HG03135 (cell line): ENCODE measurements at regions not wholly inside any gene's neighbourhood (a gene's known extent, or its start where the extent isn't known, plus 50 kb on each side); places are given as distances from the start of the nearest gene placed in this dataset.

Experiments
- ATAC-seq: cut with Tn5 transposase; IDR thresholded peaks from one replicate; pipeline ENCODE4 v1.9.1; 2021; ENCODE audit warnings: mild to moderate bottlenecking, moderate library complexity; ENCODE audit not compliant: unreplicated experiment

DNA sequence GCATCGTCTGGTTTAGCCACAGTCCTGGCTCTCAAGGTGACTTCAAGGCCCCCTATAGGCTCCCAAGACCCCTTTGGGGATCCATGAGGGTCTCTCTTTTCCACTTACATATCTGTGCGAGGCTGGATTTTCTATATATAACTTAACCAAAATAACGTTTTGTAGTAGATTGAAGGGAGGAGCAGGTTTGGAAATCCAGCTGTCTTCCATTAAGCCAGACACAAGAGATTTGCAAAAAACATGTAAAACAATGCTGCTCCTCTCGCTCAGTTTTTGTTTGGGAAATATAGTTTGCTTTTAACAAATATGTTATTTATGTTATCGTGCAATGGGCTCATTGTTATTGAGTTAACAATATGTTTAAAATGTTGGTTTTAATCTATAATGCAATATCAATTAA lies 811.2 kb downstream of the TYW1 start:
- ATAC-seq: no peak

GRCh38 chr7:67809586-67809985 lies 813.0 kb downstream of the TYW1 start:
- no peak for ATAC-seq

DNA sequence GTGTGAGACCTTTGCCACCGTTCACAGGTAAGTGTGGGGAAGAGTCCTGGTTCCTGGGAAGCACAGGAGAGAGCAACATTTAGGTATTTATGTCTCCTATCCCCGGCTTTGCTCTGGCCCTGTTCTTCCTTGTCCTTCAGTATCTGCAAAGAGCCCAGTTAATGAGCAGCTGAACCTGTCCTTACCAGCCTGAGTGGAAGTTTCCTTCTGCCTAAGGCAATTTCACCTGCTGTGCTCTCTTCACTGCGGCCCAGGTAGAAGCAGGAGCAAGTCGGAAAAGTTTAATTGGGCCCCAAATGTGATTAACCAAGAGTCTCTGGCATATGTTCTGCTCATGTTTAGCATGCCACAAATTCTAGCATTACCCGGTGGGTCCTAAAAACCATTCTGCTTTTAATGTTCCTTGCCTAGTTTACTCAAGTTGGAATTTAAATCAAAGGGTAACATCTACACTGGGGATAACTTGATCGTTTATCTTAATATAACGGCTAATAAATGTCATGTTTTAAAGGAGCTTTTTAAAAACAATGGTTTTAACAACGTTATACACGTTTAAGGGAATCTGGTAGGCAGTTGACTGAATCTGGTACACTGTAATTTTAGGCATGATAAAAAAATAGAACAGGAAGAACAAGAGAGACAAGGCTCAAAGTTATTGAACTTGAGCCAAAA lies 817.1 kb downstream of the TYW1 start:
- no peak for ATAC-seq

DNA sequence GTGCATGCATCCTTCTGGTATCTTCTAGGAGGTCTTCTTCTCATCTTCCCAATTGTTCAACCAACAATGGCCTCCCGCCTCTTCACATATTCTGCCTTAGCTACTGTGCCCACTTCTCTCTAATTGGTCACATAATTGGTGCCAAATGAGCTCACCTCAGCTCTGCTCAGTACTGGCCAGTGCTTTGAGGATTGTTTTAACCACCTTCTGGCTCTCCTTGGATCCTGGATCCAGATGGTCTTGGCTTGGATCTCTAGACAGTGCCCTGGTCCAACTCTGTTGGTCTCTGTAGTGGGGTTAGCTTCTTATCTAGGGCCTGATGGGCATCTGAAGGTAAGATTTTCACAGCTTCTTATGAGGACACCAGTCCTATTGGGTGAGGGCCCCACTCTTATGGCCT lies 820.8 kb downstream of the TYW1 start:
- ATAC-seq: no peak

DNA sequence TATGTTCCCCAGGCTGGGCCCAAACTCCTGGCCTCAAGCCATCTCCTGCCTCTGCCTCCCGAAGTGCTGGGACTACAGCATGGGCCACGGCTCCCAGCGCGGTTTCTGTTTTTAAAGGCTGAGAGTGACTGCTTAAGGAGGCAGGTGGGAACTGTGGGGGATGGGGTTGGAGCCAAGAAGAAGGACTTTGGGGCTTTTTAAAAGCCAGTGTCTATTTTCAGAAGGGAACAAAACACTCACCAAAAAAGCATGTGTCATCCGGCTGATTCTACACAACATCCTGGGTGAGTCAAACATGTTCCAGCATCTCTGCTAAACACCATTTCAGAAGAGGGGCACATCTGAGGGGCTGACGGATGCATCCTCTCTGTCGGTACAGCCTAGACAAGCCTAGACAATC lies 824.5 kb downstream of the TYW1 start:
- no peak for ATAC-seq

GRCh38 chr7:67823345-67823744 lies 826.7 kb downstream of the TYW1 start:
- ATAC-seq: no peak

GRCh38 chr7:67825356-67825755 lies 828.7 kb downstream of the TYW1 start:
- no peak for ATAC-seq

DNA sequence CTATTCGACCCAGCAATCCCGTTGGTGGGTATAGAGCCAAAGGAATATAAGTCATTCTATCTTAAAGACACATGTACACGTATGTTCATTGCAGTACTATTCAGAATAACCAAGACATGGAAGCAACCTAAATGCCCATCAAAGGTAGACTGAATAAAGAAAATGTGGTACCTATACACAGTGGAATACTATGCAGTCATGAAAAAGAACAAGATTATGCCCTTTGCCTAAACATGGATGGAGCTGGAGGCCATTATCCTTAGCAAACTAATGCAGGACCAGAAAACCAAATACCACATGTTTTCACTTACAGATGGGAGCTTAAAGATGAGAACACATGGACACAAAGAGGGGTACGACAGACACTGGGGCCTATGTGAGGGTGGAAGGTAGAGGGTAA lies 845.3 kb downstream of the TYW1 start:
- ATAC-seq: no peak

- ATAC-seq: no peak
These were observed 845.9 kb downstream of the TYW1 start for GRCh38 chr7:67842571-67842970.

DNA sequence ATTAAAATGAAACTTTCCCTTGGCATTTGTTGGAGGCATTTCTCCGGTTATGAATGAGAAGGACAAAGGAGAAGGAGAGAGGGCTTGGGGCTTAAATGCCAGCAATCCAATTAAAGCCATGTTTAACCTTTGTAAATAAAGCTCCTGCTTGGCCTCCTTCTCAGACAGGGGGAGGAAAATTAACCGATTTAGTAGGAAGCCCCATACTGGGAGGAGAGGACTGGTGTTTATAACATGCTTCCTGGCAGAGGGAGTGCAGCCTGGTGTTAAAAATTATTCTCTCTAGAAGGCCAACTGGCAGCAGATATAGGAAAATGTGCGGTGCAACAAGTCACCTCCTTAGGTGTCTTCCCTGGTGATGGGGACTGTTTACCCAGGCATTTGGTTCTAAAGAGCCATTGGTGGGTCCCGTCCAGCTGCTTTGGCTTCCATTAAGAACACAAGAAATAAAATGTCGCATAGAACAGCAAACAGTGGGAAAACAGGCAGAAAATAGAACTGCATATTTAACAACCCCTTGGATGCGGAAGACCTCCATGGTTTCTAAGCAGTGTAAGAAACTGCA lies 846.5 kb downstream of the TYW1 start:
- ATAC-seq: no peak

DNA sequence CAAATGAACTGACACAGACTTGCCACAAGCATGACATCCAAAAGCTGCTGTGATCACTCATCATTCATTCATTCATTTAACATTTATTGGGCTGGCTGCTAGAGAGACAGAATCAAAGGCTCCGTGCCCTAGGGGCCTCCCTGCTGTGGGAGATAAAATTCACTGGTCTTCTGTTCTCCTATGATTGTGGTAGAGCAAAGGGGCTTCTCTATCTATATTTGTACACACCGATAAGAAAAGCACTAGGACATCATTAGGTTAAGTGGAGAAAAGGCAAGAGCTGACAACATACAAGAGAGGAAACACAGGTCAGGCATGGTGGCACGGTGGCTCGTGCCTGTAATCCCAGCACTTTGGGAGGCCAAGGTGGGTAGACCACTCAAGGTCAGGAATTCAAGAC lies 847.0 kb downstream of the TYW1 start:
- ATAC-seq: no peak

DNA sequence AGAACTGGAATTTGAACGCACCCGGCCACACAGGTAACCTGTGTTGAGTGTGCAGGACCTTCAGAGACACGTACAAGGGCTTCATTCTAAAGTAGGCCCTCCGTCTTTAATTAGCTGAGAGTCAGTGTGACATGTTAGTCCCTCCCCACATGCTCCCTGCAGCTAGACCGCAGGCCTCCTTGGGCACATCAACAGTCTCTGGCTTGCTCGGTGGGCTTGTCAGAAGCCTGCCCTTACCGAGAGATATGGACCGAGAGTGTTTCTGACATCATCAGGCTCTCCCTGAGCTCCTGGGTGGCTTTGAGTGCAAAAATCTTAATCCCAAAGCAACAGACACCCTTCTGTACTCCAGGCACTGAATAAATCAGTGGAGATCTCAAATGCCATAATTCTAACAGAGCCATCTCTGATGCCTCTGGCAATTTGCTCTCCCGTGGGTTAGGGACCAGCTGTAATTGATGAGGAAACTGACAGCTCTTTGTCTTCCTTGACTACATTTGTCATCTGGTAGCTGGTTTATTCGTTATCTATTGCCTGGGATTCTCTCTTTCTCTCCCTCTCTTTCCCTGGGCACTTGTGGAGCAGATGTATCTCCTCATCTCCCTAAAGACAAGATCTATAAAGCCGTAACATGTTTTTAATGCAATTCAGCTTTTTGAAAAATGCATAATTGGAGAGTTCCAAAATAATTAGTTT lies 850.6 kb downstream of the TYW1 start:
- ATAC-seq: no peak

DNA sequence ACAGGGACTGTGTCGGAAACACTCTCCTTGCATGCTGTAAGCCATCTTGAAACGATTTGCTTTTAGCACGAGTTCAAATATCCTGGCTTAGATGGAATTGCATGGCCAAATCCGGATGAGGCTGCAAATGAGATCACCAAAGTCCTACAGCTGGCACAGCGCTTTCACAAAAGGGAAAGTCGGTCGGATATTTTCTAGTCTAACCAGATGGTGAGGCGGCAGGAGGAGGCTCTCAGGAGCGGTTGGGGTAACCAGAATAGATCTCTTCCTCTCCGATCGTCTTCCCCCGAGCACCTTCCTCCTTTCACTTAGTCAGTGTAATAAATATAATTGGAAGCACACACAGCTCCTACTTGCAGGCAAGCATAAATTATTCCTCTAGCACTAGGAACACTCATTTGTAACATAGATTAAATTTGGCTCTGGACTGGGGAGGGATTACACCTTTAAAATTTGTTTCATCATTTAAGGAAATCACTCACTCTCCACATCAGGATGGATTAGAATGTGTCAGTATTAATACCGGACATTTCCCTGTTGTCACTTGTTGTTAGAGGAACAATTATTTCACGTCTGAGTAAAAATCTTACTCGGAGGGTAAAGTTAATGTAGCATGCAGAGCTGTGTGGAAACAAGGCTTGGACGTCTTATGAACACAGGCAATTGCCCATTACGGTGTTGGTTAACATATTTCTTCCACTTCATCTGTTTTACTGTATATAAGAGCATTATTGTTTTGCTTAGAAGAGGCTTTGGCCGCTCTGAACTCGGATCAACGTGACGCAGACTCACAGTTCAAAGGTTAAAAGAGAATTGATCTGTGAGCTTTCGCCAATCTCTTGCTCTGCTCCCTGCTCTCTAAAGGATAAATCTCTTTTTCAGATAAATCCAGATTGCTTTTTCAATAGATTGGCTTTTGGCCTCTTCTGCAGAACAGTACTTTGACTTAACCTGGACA lies 857.9 kb downstream of the TYW1 start:
- ATAC-seq: no peak

DNA sequence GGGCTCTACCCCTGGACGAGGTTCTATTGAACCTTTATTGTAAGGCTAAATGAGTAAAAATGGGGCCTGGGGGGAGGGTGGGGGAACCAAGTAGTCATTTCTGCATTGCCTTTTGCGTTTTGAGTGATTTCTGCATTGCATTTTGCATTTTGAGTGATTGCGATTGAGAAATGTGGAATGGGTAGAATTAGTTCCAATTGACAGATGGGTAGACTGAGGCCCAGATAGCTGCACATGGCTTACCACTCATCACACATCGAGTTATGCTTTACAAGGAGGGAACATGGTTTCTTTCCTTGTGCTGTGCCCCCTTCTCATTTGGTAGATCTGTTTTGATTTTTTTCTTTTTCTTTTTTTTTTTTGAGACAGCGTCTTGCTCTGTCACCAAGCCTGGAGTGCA lies 858.7 kb downstream of the TYW1 start:
- no peak for ATAC-seq

GRCh38 chr7:67856046-67856445 lies 859.4 kb downstream of the TYW1 start:
- ATAC-seq: no peak

DNA sequence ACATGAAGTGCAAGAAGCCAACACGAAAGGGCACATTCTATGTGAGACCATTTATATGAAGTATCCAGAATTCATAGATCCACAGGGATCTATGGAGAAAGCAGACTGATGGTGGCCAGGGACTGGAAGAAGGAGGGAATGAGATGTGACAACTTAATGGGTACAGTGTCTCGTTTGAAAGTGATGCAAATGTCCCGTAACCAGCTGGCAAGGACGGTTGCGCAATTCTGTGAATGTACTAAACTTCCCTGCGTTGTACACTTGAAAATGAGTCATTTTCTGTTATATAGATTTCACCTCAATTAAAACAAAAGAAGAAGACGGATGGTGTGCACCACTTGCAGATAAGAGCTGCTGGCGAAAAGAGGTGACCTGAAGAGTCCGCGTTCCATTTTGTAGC lies 861.1 kb downstream of the TYW1 start:
- ATAC-seq: no peak

GRCh38 chr7:67858931-67859330 lies 862.3 kb downstream of the TYW1 start:
- ATAC-seq: no peak

DNA sequence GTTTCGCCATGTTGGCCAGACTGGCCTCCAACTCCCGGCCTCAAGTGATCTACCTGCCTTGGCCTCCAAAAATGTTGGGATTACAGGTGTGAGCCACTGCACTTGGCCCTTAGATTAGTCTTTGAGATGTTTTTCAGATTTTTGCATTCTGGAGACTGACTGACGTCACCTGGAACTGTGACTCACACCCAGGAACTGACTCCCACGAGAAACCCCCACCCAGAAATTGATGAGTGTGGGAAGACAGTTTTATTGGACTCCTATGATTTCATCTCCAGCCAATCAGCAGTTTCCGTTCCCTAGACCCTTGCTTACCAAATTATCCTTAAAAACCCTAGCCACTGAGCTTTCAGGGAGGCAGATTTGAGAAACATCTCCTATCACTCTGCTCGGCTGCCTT lies 867.3 kb downstream of the TYW1 start:
- ATAC-seq: no peak

DNA sequence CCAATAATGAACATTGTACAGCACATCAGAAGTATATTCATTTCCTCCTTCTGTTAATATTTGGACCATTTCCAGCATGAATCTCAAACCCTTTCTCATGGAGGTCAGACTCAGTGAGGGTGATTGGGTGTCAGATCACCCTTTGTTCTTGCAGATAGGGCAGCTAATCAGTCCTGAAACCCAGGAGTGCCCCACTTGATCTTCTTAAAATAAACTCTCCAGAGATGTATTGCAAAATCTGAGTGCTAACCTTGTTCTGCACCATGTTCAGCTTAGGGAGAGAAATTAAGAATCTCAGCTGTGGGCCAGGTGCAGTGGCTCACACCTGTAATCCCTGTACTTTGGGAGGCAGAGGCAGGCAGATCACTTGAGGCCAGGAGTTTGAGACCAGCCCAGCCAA lies 869.4 kb downstream of the TYW1 start:
- ATAC-seq: no peak

DNA sequence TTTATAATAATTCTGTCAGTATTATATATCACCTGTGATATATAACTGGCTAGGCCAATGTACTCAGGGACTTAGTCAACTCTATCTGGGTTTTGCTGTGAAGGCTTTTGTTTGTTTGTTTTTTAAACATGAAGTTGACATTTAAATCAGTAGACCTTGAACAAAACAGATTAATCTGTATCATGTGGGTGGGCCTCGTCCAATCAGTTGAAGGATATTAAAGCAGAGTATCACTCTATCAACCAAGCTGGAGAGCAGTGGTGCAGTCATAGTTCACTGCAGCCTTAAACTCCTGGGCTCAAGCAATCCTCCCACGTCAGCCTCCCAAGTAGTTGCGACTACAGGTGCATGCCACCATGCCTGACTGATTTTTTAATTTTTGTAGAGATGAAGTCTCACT lies 870.2 kb downstream of the TYW1 start:
- no peak for ATAC-seq

DNA sequence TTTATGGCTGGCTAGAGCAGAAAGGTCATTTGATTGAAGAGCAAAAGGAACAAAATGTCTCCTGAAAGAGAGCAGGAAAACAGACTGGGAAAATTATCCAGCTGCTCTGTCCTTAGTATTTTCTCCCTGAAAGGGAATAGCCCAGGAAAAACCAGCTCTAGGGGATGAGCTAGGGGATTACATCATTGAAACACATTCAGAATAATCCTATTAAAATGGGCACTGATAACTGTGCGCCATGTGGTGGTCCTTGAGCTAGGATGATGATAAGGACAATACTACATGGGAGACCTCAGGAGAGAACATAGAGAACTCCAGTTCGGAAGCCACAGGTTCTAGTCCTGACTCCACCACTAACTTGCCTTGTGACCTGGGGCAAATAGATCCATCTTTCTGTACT lies 873.8 kb downstream of the TYW1 start:
- no peak for ATAC-seq
